HG02763 (cell line): ENCODE measurements at regions not wholly inside any gene's neighbourhood (a gene's known extent, or its start where the extent isn't known, plus 50 kb on each side); places are given as distances from the start of the nearest gene placed in this dataset.
"Not testable (repeated sequence)": the region's sequence is repeated elsewhere in the genome, so short reads cannot be mapped to it uniquely, and the experiment has no call there.

ENCODE experiments used
- ATAC-seq: cut with Tn5 transposase; IDR thresholded peaks from one replicate; pipeline ENCODE4 v1.9.1; 2021; ENCODE audit warnings: mild to moderate bottlenecking, moderate library complexity; ENCODE audit not compliant: unreplicated experiment

DNA sequence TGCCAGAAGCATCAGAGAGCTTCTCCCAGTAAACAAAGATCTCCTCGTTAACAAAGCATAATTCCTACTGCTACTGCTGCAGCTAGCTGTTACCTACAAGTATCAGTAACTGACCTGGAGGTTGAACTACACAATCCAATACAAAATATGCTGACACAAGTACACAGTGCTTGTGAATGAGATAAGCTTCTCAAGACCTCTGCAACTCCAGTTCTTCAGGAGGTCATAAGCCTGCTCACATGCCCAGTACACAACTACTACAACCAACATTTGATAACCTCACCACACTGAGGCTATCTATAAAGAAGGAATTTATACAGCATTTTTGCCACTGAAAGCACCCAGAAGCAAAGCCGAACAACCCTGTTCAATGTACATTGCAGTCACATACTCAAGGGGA lies 66.7 kb upstream of the SMARCAD1 start:
- ATAC-seq: no peak

GRCh38 chr4:94148052-94148451 lies 59.6 kb upstream of the SMARCAD1 start:
- ATAC-seq: not testable (repeated sequence)

DNA sequence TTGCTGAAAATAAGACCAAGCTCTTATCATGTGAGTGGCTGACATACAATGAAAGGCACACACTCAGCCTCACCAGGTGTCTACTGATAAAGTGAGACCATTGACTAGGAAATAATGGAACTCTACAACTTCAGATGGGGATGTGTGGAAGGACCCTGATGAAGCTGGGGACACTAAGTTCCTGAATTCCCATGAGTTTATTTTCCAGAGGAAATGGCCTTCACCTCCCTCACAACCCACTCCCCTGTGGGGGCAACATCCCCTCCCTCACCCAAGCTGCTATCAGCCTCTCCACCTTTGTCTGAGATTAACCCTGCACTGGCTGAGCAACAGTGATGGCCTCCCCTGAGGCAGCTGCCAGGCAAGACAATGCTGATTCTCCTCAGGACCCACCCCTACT lies 55.2 kb upstream of the SMARCAD1 start:
- no peak for ATAC-seq

DNA sequence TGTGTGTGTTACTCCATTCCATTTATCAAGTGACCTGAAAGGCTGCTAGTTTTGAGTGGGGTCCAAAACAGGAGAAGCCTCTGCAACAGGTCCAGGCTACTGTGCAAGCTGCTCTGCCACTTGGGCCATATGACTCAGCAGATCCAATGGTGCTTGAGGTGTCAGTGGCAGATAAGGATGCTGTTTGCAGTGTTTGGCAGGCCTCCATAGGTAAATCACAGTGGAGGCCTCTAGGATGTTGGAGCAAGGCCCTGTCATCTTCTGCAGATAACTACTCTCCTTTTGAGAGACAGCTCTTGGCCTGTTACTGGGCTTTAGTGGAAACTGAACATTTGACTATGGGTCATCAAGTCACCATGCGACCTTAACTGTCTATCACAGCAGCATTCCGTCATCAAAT lies 52.3 kb upstream of the SMARCAD1 start:
- not testable (repeated sequence) for ATAC-seq

GRCh38 chr4:94156826-94157225 lies 50.8 kb upstream of the SMARCAD1 start:
- no peak for ATAC-seq
